ENCODE measurements at regions not wholly inside any gene's neighbourhood (a gene's known extent, or its start where the extent isn't known, plus 50 kb on each side); places are given as distances from the start of the nearest gene placed in this dataset.

- no peak for TF ChIP-seq CTCF (IDR thresholded peaks at IDR 0.05)
- Histone ChIP-seq H3K27me3 (no peaks in the 10 kb centered on the region), H3K36me3 (no peaks in the 10 kb centered on the region), H3K27ac (no peak overlapping the region), H3K9me3 (no peaks in the 10 kb centered on the region), H3K4me1 (peaks cover 6% of the 10 kb centered on the region), H3K4me3 (no peak overlapping the region)
- DNase-seq (no peak), ATAC-seq (no peak)
- intact Hi-C loops (cut with DNase I): no loop called here
Observed at GRCh38 chr10:121282264-121282663, 316.0 kb downstream of the FGFR2 start.

- H3K27ac ChIP-seq: no peak overlapping the region
- H3K36me3 ChIP-seq: no peaks in the 10 kb centered on the region
- H3K4me3 ChIP-seq: no peak overlapping the region
- DNase-seq (no peak), ATAC-seq (no peak)
- no peaks in the 10 kb centered on the region for H3K27me3 ChIP-seq
- intact Hi-C loops (cut with DNase I): no loop called here
- peaks cover 6% of the 10 kb centered on the region for H3K4me1 ChIP-seq
- no peaks in the 10 kb centered on the region for H3K9me3 ChIP-seq
- TF ChIP-seq CTCF (IDR thresholded peaks at IDR 0.05): no peak
Observed at GRCh38 chr10:121282797-121283515, 315.3 kb downstream of the FGFR2 start.

GRCh38 chr10:121284936-121285335 lies 313.3 kb downstream of the FGFR2 start:
- no peaks in the 10 kb centered on the region for H3K27me3 ChIP-seq
- H3K4me3 ChIP-seq: no peak overlapping the region
- intact Hi-C loops (cut with DNase I): no loop called here
- no peak for TF ChIP-seq CTCF (IDR thresholded peaks at IDR 0.05)
- H3K36me3 ChIP-seq: no peaks in the 10 kb centered on the region
- DNase-seq: no peak
- ATAC-seq: no peak
- H3K4me1 ChIP-seq: peaks cover 6% of the 10 kb centered on the region
- no peak overlapping the region for H3K27ac ChIP-seq
- no peaks in the 10 kb centered on the region for H3K9me3 ChIP-seq

GRCh38 chr10:121285406-121286196 lies 312.6 kb downstream of the FGFR2 start:
- intact Hi-C loops (cut with DNase I): no loop called here

GRCh38 chr10:121288011-121288410 lies 310.2 kb downstream of the FGFR2 start:
- intact Hi-C loops (cut with DNase I): no loop called here
- Histone ChIP-seq H3K9me3 (no peaks in the 10 kb centered on the region), H3K27ac (no peak overlapping the region), H3K4me1 (peaks cover 6% of the 10 kb centered on the region), H3K36me3 (no peaks in the 10 kb centered on the region), H3K4me3 (no peak overlapping the region), H3K27me3 (no peaks in the 10 kb centered on the region)
- no peak for DNase-seq
- ATAC-seq: no peak
- no peak for TF ChIP-seq CTCF (IDR thresholded peaks at IDR 0.05)

More at GRCh38 chr10:121285406-121286196, 312.6 kb downstream of the FGFR2 start:
- H3K4me3 ChIP-seq: no peak overlapping the region
- no peaks in the 10 kb centered on the region for H3K27me3 ChIP-seq
- no peaks in the 10 kb centered on the region for H3K36me3 ChIP-seq
- TF ChIP-seq CTCF (IDR thresholded peaks at IDR 0.05): no peak
- peaks cover 6% of the 10 kb centered on the region for H3K4me1 ChIP-seq
- no peaks in the 10 kb centered on the region for H3K9me3 ChIP-seq
- H3K27ac ChIP-seq: no peak overlapping the region
- no peak for DNase-seq
- ATAC-seq: no peak

Data from upper lobe of right lung (tissue), 1 donor.